HCT116 (cell line): ENCODE measurements at regions not wholly inside any gene's neighbourhood (a gene's known extent, or its start where the extent isn't known, plus 50 kb on each side); places are given as distances from the start of the nearest gene placed in this dataset.

Experiments used
- ATAC-seq: fragments of 200-7000 bp; cut with Tn5 transposase; 2 replicates; pipeline ENCODE4 v1.9.1; 2020; ENCODE audit warnings: mild to moderate bottlenecking, moderate library complexity
- BruUV-seq: library from RNA; stranded (reverse); fragments of 400-500 nt; replicated peaks from 2 replicates; lab custom pipeline; 2021; lab: Mats Ljungman, UMichigan
- CTCF ChIA-PET: fragments of 300-600 bp; sonication (Branson Sonifier 250); formaldehyde crosslinking; loops from one replicate; lab custom pipeline; 2021; ENCODE audit warnings: antibody characterized with exemption; lab: Charles Lee
- POLR2A ChIA-PET: fragments of 300-600, 350-600 bp; sonication (Branson Sonifier 250); formaldehyde crosslinking; loops from one replicate; lab custom pipeline; 2021; ENCODE audit warnings: antibody characterized with exemption; lab: Charles Lee
- RAD21 ChIA-PET, 2 experiments: fragments of 300-600 bp; sonication (Branson Sonifier 250); formaldehyde crosslinking; loops; one replicate each; lab custom pipeline; 2023; ENCODE audit warnings: low total read pairs in 2 of 2; ENCODE audit not compliant: uncharacterized antibody in 2 of 2, unreplicated experiment in 2 of 2, low non-redundant PET in 1 of 2; lab: Charles Lee
- DNase-seq: peaks from one replicate; pipeline ENCODE4 v3.0.0-alpha.2; 2010; ENCODE audit warnings: low read depth, low spot score
- H2AFZ ChIP-seq: fragments of 200-600 bp; shearing (Covaris generic), sonication (generic); 2 replicates; pipeline ENCODE4 v1.6.1; 2017; ENCODE audit warnings: low read depth, mixed run types, mixed read lengths, antibody characterized with exemption, low read length; ENCODE audit not compliant: poor library complexity, severe bottlenecking
- H3K27ac ChIP-seq: 2 replicates; pipeline ENCODE4 v1.5.1; 2012; ENCODE audit warnings: low read depth, low read length
- H3K27me3 ChIP-seq: fragments of 200-600 bp; sonication (generic); 2 replicates; pipeline ENCODE4 v1.6.1; 2016; ENCODE audit warnings: mixed run types, low read length, mixed read lengths; ENCODE audit not compliant: insufficient read depth
- H3K36me3 ChIP-seq, 2 experiments: fragments of 200-500 bp in 1 of 2; fragments of 200-600 bp in 1 of 2; sonication (Bioruptor generic) in 1 of 2; sonication (generic) in 1 of 2; 2 replicates each; pipeline versions ENCODE4 v1.5.1 to v1.6.1; 2014 to 2016; ENCODE audit warnings: low read length in 2 of 2, inconsistent platforms in 1 of 2, mixed read lengths in 1 of 2, mixed run types in 1 of 2; ENCODE audit not compliant: insufficient read depth in 2 of 2, control insufficient read depth in 1 of 2
- H3K4me1 ChIP-seq, 2 experiments: fragments of 200-600 bp in 1 of 2; sonication (generic) in 1 of 2; 2 replicates each; pipeline versions ENCODE4 v1.5.1 to v1.6.1; 2012 to 2017; ENCODE audit warnings: low read length in 2 of 2, inconsistent platforms in 1 of 2, mild to moderate bottlenecking in 1 of 2, mixed read lengths in 1 of 2, mixed run types in 1 of 2, moderate library complexity in 1 of 2; ENCODE audit not compliant: insufficient read depth in 2 of 2, control insufficient read depth in 1 of 2
- H3K4me2 ChIP-seq: fragments of 200-600 bp; sonication (generic); 2 replicates; pipeline ENCODE4 v1.6.1; 2017; ENCODE audit warnings: mixed run types, low read length, mixed read lengths
- H3K4me3 ChIP-seq, 2 experiments: fragments of 200-600 bp in 1 of 2; sonication (generic) in 1 of 2; replicated peaks in 1 of 2; 2 replicates each; pipeline ENCODE4 v1.5.1; 2011 to 2016; ENCODE audit warnings: low read length in 2 of 2, control low read depth in 1 of 2, low read depth in 1 of 2, mild to moderate bottlenecking in 1 of 2, mixed read lengths in 1 of 2, mixed run types in 1 of 2
- H3K79me2 ChIP-seq: fragments of 200-600 bp; sonication (generic); 2 replicates; pipeline ENCODE4 v1.6.1; 2017; ENCODE audit warnings: mild to moderate bottlenecking, mixed run types, low read length, moderate library complexity, mixed read lengths; ENCODE audit not compliant: insufficient read depth
- H3K9ac ChIP-seq: fragments of 200-600 bp; sonication (generic); 2 replicates; pipeline ENCODE4 v1.6.1; 2016; ENCODE audit warnings: low read length, mixed read lengths
- H3K9me2 ChIP-seq: fragments of 200-600 bp; sonication (generic), shearing (Covaris generic); 2 replicates; pipeline ENCODE4 v1.6.1; 2017; ENCODE audit warnings: mixed run types, mild to moderate bottlenecking, moderate library complexity; ENCODE audit not compliant: insufficient read depth
- H3K9me3 ChIP-seq, 2 experiments: fragments of 200-500 bp in 1 of 2; fragments of 200-600 bp in 1 of 2; sonication (Bioruptor generic) in 1 of 2; sonication (generic) in 1 of 2; 2 replicates each; pipeline ENCODE4 v1.6.1; 2014 to 2017; ENCODE audit warnings: low read length in 2 of 2, mixed read lengths in 2 of 2, inconsistent platforms in 1 of 2, low read depth in 1 of 2, mild to moderate bottlenecking in 1 of 2, mixed run types in 1 of 2, moderate library complexity in 1 of 2; ENCODE audit not compliant: control insufficient read depth in 1 of 2, insufficient read depth in 1 of 2
- H4K20me1 ChIP-seq: fragments of 200-600 bp; sonication (generic), shearing (Covaris generic); 2 replicates; pipeline ENCODE4 v1.6.1; 2017; ENCODE audit warnings: mixed run types, mild to moderate bottlenecking, moderate library complexity; ENCODE audit not compliant: insufficient read depth
- CBX3 ChIP-seq: IDR thresholded peaks from 2 replicates; pipeline ENCODE4 v1.6.1; 2012; ENCODE audit warnings: low read depth
- CTCF ChIP-seq, 3 experiments: fragments of 200-600 bp in 1 of 3; sonication (generic) in 1 of 3; IDR thresholded peaks in 2 of 3; conservative IDR thresholded peaks in 1 of 3; 2 replicates each; pipeline ENCODE4 v1.5.1; 2012 to 2017; ENCODE audit warnings: low read depth in 2 of 3, low read length in 2 of 3, antibody characterized with exemption in 1 of 3, borderline replicate concordance in 1 of 3, control low read depth in 1 of 3, mild to moderate bottlenecking in 1 of 3, mixed read lengths in 1 of 3, mixed run types in 1 of 3, moderate library complexity in 1 of 3; ENCODE audit not compliant: insufficient read depth in 1 of 3
- EGR1 ChIP-seq: IDR thresholded peaks from 2 replicates; pipeline ENCODE4 v1.6.1; 2012; ENCODE audit warnings: low read depth
- ELF1 ChIP-seq: IDR thresholded peaks from 2 replicates; pipeline ENCODE4 v1.6.1; 2012; ENCODE audit warnings: low read depth, borderline replicate concordance
- EZH2phosphoT487 ChIP-seq: fragments of 200-600 bp; IDR thresholded peaks from 2 replicates; pipeline ENCODE4 v1.6.1; 2018; ENCODE audit warnings: antibody characterized with exemption, borderline replicate concordance
- FOSL1 ChIP-seq: IDR thresholded peaks from 2 replicates; pipeline ENCODE4 v1.6.1; 2012; ENCODE audit warnings: low read depth
- JUND ChIP-seq: IDR thresholded peaks from 2 replicates; pipeline ENCODE4 v1.6.1; 2012
- MAX ChIP-seq: IDR thresholded peaks from 2 replicates; pipeline ENCODE4 v1.6.1; 2012
- POLR2A ChIP-seq: IDR thresholded peaks from 2 replicates; pipeline ENCODE4 v1.7.0; 2011; ENCODE audit warnings: borderline replicate concordance; ENCODE audit not compliant: insufficient read depth, insufficient read length; ENCODE audit errors: extremely low read depth
- POLR2AphosphoS5 ChIP-seq: IDR thresholded peaks from 2 replicates; pipeline ENCODE4 v1.6.1; 2011; ENCODE audit warnings: mild to moderate bottlenecking, low read depth, low read length, moderate library complexity
- RAD21 ChIP-seq: IDR thresholded peaks from 2 replicates; pipeline ENCODE4 v1.6.1; 2012; ENCODE audit warnings: low read depth, mild to moderate bottlenecking
- REST ChIP-seq: IDR thresholded peaks from 2 replicates; pipeline ENCODE4 v1.6.1; 2012; ENCODE audit warnings: low read depth
- SIN3A ChIP-seq: IDR thresholded peaks from 2 replicates; pipeline ENCODE4 v1.6.1; 2012; ENCODE audit warnings: low read depth
- SP1 ChIP-seq: IDR thresholded peaks from 2 replicates; pipeline ENCODE4 v1.6.1; 2012; ENCODE audit warnings: low read depth
- TCF7L2 ChIP-seq: IDR thresholded peaks from 2 replicates; pipeline ENCODE4 v1.7.0; 2011; ENCODE audit warnings: borderline replicate concordance, inconsistent platforms; ENCODE audit not compliant: insufficient read depth, insufficient read length; ENCODE audit errors: extremely low read depth
- ZBTB33 ChIP-seq: IDR thresholded peaks from 2 replicates; pipeline ENCODE4 v1.6.1; 2011; ENCODE audit warnings: mild to moderate bottlenecking, low read length, moderate library complexity; ENCODE audit not compliant: insufficient replicate concordance; ENCODE audit errors: extremely low read depth
- ZFX ChIP-seq: fragments of 450-650 bp; IDR thresholded peaks from 2 replicates; pipeline ENCODE4 v1.6.1; 2017
- ZNF274 ChIP-seq: fragments of 200-500 bp; sonication (Bioruptor generic); IDR thresholded peaks from 2 replicates; pipeline ENCODE4 v1.6.1; 2014; ENCODE audit warnings: mild to moderate bottlenecking, low read depth, low read length, inconsistent platforms
- intact Hi-C: fragments of 100-400 bp; cut with micrococcal nuclease; formaldehyde crosslinking; loops from 2 replicates; pipeline ENCODE4 v1.10.0; 2022

- POLR2A ChIA-PET: no interaction called here
- H3K4me2 ChIP-seq: no peak overlapping the region
- ATAC-seq: no peak
- no peaks in the 10 kb centered on the region for H4K20me1 ChIP-seq
- RAD21 ChIA-PET: no interaction called here
- H2AFZ ChIP-seq: no peak overlapping the region
- no peak overlapping the region for H3K4me3 ChIP-seq
- H3K9me2 ChIP-seq: no peaks in the 10 kb centered on the region
- CTCF ChIA-PET: no interaction called here
- peaks cover 0 to 11% of the 10 kb centered on the region in 2 experiments; a peak in 2 of 4 replicates for H3K9me3 ChIP-seq
- no peak overlapping the region for H3K9ac ChIP-seq
- BruUV-seq: no TSS peak
- no peaks in the 10 kb centered on the region for H3K4me1 ChIP-seq
- no peak for TF ChIP-seq ZBTB33
- TF ChIP-seq SP1: no peak
- no peak for TF ChIP-seq ELF1
- TF ChIP-seq CTCF (IDR thresholded peaks at IDR 0.05 in 2 of 3, conservative IDR thresholded peaks at IDR 0.05 in 1 of 3; ENCODE audit: borderline replicate concordance in 1 of 3, insufficient read depth in 1 of 3, low read depth in 2 of 3, low read length in 2 of 3): no peak
- TF ChIP-seq SIN3A: no peak
- TF ChIP-seq CBX3: no peak
- no peak for TF ChIP-seq EGR1
- TF ChIP-seq TCF7L2: no peak
- TF ChIP-seq ZFX: no peak
- TF ChIP-seq FOSL1: no peak
- TF ChIP-seq POLR2A: no peak
- TF ChIP-seq ZNF274: no peak
- no peak for TF ChIP-seq JUND
- no peak for TF ChIP-seq MAX
- no peak for TF ChIP-seq RAD21
- TF ChIP-seq REST: no peak
- TF ChIP-seq EZH2phosphoT487: no peak
- no peak for TF ChIP-seq POLR2AphosphoS5
- intact Hi-C loops: no loop called here
- H3K27me3 ChIP-seq: no peaks in the 10 kb centered on the region
- no peak overlapping the region for H3K27ac ChIP-seq
- H3K36me3 ChIP-seq: no peaks in the 10 kb centered on the region
- no peak for DNase-seq
- no peaks in the 10 kb centered on the region for H3K79me2 ChIP-seq
Observed at GRCh38 chr5:162434281-162434680, 366.7 kb downstream of the GABRG2 start.
